ENCODE measurements at regions not wholly inside any gene's neighbourhood (a gene's known extent, or its start where the extent isn't known, plus 50 kb on each side); places are given as distances from the start of the nearest gene placed in this dataset.

DNA sequence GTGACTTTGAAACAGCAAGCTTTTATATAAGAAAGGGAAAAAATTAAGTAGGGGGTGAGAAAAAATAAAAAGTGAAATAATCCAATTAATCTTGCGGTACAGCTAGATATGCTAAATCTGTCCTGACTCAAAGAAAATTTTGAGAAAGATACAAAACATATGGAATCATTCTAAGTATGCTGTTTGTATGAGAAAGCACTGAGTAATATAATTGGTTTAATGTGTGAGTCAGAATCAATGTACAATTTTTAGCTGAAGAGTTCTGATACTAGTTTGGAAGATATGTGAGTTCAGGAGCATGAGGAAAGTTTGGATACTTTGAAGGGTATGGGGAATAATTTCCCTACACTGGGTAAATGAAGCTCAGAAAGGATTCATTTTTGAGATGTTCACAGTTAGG lies 190.9 kb upstream of the RASSF8 start:
- 88 to 100% methylated on average over 1 of the region's 1 CpG for WGBS, 2 donors (ENCODE audit: low coverage in 1 of 2)
- TF ChIP-seq EP300 (IDR thresholded peaks at IDR 0.05): no peak
- no peak for TF ChIP-seq POLR2AphosphoS5 (IDR thresholded peaks at IDR 0.05)
- TF ChIP-seq, protein P1, sequence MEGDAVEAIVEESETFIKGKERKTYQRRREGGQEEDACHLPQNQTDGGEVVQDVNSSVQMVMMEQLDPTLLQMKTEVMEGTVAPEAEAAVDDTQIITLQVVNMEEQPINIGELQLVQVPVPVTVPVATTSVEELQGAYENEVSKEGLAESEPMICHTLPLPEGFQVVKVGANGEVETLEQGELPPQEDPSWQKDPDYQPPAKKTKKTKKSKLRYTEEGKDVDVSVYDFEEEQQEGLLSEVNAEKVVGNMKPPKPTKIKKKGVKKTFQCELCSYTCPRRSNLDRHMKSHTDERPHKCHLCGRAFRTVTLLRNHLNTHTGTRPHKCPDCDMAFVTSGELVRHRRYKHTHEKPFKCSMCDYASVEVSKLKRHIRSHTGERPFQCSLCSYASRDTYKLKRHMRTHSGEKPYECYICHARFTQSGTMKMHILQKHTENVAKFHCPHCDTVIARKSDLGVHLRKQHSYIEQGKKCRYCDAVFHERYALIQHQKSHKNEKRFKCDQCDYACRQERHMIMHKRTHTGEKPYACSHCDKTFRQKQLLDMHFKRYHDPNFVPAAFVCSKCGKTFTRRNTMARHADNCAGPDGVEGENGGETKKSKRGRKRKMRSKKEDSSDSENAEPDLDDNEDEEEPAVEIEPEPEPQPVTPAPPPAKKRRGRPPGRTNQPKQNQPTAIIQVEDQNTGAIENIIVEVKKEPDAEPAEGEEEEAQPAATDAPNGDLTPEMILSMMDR (IDR thresholded peaks at IDR 0.05): no peak
- TF ChIP-seq POLR2A (IDR thresholded peaks at IDR 0.05): no peak
- no peak for ATAC-seq
- Histone ChIP-seq H3K36me3 (no peaks in the 10 kb centered on the region), H3K27ac (no peak overlapping the region), H3K4me1 (no peaks in the 10 kb centered on the region), H3K27me3 (no peaks in the 10 kb centered on the region), H3K4me3 (no peak overlapping the region), H3K9me3 (no peaks in the 10 kb centered on the region)

DNA sequence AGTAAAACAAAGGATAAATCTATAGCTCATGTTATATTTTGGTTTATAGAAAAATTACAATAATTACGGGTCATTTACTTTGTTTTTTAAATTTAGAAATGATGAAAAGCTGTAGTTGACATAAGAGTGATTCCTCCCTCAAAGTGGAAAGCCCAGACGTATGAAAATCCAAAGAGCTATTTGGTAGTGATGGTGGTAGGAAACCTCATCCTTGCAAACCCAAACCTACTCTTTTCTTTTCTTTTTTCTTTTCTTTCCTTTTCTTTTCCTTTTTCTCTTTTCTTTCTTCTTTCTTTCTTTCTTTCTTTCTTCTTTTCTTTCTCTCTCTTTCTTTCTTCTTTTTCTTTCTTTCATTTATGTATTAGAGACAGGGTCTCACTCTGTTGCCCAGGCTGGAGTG lies 190.3 kb upstream of the RASSF8 start:
- H3K9me3 ChIP-seq: no peaks in the 10 kb centered on the region
- H3K27me3 ChIP-seq: no peaks in the 10 kb centered on the region
- TF ChIP-seq, protein P1 (IDR thresholded peaks at IDR 0.05): no peak
- no peak for TF ChIP-seq EP300 (IDR thresholded peaks at IDR 0.05)
- no peak for TF ChIP-seq POLR2A (IDR thresholded peaks at IDR 0.05)
- no peak overlapping the region for H3K27ac ChIP-seq
- WGBS, 2 donors (ENCODE audit: low coverage in 1 of 2): 79 to 83% methylated on average over 2 of the region's 2 CpGs
- no peak overlapping the region for H3K4me3 ChIP-seq
- H3K36me3 ChIP-seq: no peaks in the 10 kb centered on the region
- no peak for ATAC-seq
- no peaks in the 10 kb centered on the region for H3K4me1 ChIP-seq

DNA sequence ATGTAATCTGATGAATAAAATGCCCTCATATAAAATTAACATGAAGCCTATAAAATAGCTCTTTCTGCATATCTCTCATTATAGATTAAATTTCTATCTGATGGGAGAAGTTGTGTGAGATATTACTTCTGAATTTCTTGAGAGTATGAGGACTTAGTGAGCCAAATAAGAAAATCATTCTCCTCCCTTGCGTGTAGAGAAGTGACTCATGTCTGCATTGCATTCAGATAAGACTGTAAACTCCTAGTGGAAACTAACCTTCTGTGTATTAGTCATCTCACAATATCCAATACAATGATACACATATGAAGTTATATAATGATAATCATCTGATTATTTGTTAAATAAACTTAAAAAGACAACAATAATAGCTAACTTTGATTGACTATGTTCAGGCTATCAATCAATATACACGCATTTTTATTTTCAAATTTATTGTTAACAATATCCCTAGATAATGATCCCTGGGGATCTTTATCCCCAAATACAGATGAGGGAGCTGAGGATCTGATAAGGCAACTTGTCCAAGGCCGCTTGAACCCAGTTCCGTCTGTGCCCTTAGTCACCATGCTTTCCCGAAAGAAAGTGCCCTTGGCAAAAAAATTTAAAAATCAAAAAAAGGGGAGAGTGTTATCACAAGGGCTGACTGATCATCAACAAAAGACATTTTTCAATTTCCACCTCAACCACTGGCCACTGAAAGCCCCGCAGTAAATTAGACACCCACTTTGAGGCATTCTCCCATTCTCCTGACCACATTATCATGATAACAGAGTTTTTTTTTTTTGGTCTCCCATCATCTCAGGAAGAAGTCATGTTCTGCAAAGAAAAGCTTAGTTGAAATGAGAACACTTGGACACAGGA lies 189.2 kb upstream of the RASSF8 start:
- 39 to 77% methylated on average over 2 to 6 of the region's 6 CpGs for WGBS, 2 donors (ENCODE audit: low coverage in 1 of 2)
- H3K27me3 ChIP-seq: no peaks in the 10 kb centered on the region
- ATAC-seq: no peak
- H3K4me1 ChIP-seq: no peaks in the 10 kb centered on the region
- no peak overlapping the region for H3K27ac ChIP-seq
- H3K4me3 ChIP-seq: no peak overlapping the region
- no peaks in the 10 kb centered on the region for H3K9me3 ChIP-seq
- TF ChIP-seq POLR2A (IDR thresholded peaks at IDR 0.05): no peak
- TF ChIP-seq, protein P1 (IDR thresholded peaks at IDR 0.05): no peak
- no peak for TF ChIP-seq EP300 (IDR thresholded peaks at IDR 0.05)
- TF ChIP-seq POLR2AphosphoS5 (IDR thresholded peaks at IDR 0.05): no peak
- no peaks in the 10 kb centered on the region for H3K36me3 ChIP-seq

DNA sequence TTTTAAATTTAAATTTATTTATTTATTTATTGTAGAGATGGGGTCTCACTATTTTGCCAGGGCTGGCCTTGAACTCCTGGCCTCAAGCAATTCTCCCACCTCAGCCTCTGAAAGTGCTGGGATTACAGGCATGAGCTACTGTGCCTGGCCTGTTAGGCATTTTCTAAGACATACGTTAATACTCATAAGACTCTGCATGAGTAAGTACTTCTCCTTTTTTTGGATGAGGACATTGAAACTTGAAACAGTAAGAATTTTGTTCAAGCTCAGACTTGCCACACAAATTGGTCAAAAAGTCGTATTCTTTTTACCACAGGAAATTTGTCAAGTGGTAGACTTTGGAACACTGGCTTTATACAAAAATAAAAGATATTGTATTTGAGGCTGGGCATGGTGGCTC lies 187.4 kb upstream of the RASSF8 start:
- TF ChIP-seq, protein P1 (IDR thresholded peaks at IDR 0.05): no peak
- TF ChIP-seq POLR2AphosphoS5 (IDR thresholded peaks at IDR 0.05) (no peak), POLR2A (IDR thresholded peaks at IDR 0.05) (no peak), EP300 (IDR thresholded peaks at IDR 0.05) (no peak)
- no peak for ATAC-seq
- H3K27ac ChIP-seq: no peak overlapping the region
- H3K27me3 ChIP-seq: no peaks in the 10 kb centered on the region
- H3K36me3 ChIP-seq: no peaks in the 10 kb centered on the region
- no peak overlapping the region for H3K4me3 ChIP-seq
- 14 to 20% methylated on average over 2 of the region's 2 CpGs for WGBS, 2 donors (ENCODE audit: low coverage in 1 of 2)
- H3K9me3 ChIP-seq: no peaks in the 10 kb centered on the region
- no peaks in the 10 kb centered on the region for H3K4me1 ChIP-seq

DNA sequence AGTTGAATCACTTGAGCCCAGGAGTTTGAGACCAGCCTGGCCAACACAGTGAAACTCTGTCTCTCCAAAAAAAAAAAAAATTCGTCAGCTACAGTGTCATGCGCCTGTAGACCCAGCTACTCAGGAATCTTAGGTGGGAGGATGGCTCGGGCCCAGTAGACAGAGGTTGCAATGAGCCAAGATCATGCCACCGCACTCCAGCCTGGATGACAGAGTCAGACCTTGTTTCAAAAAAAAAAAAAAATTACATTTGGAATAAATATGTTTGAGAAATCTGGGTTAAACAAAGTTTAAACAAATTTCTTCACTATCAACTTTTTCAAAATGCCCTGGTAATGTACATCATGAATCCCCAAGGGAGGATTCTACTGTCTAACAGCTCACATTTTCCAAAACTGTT lies 187.0 kb upstream of the RASSF8 start:
- ATAC-seq: no peak
- H3K4me1 ChIP-seq: no peaks in the 10 kb centered on the region
- TF ChIP-seq EP300 (IDR thresholded peaks at IDR 0.05) (no peak), POLR2AphosphoS5 (IDR thresholded peaks at IDR 0.05) (no peak), POLR2A (IDR thresholded peaks at IDR 0.05) (no peak)
- TF ChIP-seq, protein P1 (IDR thresholded peaks at IDR 0.05): no peak
- no peak overlapping the region for H3K4me3 ChIP-seq
- 75 to 80% methylated on average over 3 of the region's 4 CpGs for WGBS, 2 donors (ENCODE audit: low coverage in 1 of 2)
- no peak overlapping the region for H3K27ac ChIP-seq
- no peaks in the 10 kb centered on the region for H3K27me3 ChIP-seq
- H3K36me3 ChIP-seq: no peaks in the 10 kb centered on the region
- H3K9me3 ChIP-seq: no peaks in the 10 kb centered on the region

All from gastroesophageal sphincter (tissue), 4 donors.